Trophoblast cell (in vitro differentiated cells and primary cell): ENCODE measurements at regions not wholly inside any gene's neighbourhood (a gene's known extent, or its start where the extent isn't known, plus 50 kb on each side); places are given as distances from the start of the nearest gene placed in this dataset.

Experiments used
- DNase-seq, 2 donors: peaks; one replicate each; pipeline ENCODE4 v3.0.0-alpha.2; 2016
- H2AFZ ChIP-seq: 2 replicates; pipeline ENCODE4 v1.6.1; 2013; ENCODE audit warnings: low read length, moderate library complexity, mild to moderate bottlenecking; ENCODE audit not compliant: insufficient read depth, poor library complexity
- H2AK5ac ChIP-seq: 2 replicates; pipeline ENCODE4 v1.6.1; 2013; ENCODE audit warnings: mild to moderate bottlenecking, low read length
- H2BK120ac ChIP-seq: 2 replicates; pipeline ENCODE4 v1.6.1; 2013; ENCODE audit warnings: low read length, mild to moderate bottlenecking, moderate library complexity; ENCODE audit not compliant: insufficient read depth, poor library complexity
- H2BK12ac ChIP-seq: 2 replicates; pipeline ENCODE4 v1.6.1; 2013; ENCODE audit warnings: mild to moderate bottlenecking, low read length, moderate library complexity
- H2BK5ac ChIP-seq: 2 replicates; pipeline ENCODE4 v1.6.1; 2013; ENCODE audit warnings: low read length, low read depth, moderate library complexity, mild to moderate bottlenecking; ENCODE audit not compliant: poor library complexity
- H3K14ac ChIP-seq: 2 replicates; pipeline ENCODE4 v1.6.1; 2013; ENCODE audit warnings: mild to moderate bottlenecking, low read length
- H3K18ac ChIP-seq: 2 replicates; pipeline ENCODE4 v1.6.1; 2013; ENCODE audit warnings: mild to moderate bottlenecking, low read length
- H3K23ac ChIP-seq: 2 replicates; pipeline ENCODE4 v1.6.1; 2013; ENCODE audit warnings: low read length
- H3K27ac ChIP-seq: 2 replicates; pipeline ENCODE4 v1.5.1; 2013; ENCODE audit warnings: low read depth, mild to moderate bottlenecking, inconsistent platforms, low read length, moderate library complexity
- H3K27me3 ChIP-seq: 2 replicates; pipeline ENCODE4 v1.6.1; 2013; ENCODE audit warnings: inconsistent platforms, mild to moderate bottlenecking, low read length, moderate library complexity; ENCODE audit not compliant: insufficient read depth
- H3K36me3 ChIP-seq, 2 experiments: 1 replicate in 1 of 2; 2 replicates in 1 of 2; pipeline ENCODE4 v1.6.1; 2013; ENCODE audit warnings: low read length in 2 of 2, mild to moderate bottlenecking in 2 of 2, moderate library complexity in 1 of 2; ENCODE audit not compliant: insufficient read depth in 2 of 2, control insufficient read depth in 1 of 2
- H3K4ac ChIP-seq: 2 replicates; pipeline ENCODE4 v1.6.1; 2013; ENCODE audit warnings: low read depth, mild to moderate bottlenecking, low read length, moderate library complexity
- H3K4me1 ChIP-seq, 2 experiments: 1 replicate in 1 of 2; 2 replicates in 1 of 2; pipeline ENCODE4 v1.6.1; 2013; ENCODE audit warnings: low read length in 2 of 2, mild to moderate bottlenecking in 2 of 2, moderate library complexity in 1 of 2; ENCODE audit not compliant: insufficient read depth in 2 of 2, control insufficient read depth in 1 of 2
- H3K4me2 ChIP-seq: 2 replicates; pipeline ENCODE4 v1.6.1; 2013; ENCODE audit warnings: inconsistent platforms, mild to moderate bottlenecking, low read length, moderate library complexity
- H3K4me3 ChIP-seq: 2 replicates; pipeline ENCODE4 v1.5.1; 2013; ENCODE audit warnings: mild to moderate bottlenecking, low read depth, low read length, inconsistent platforms
- H3K79me1 ChIP-seq: one replicate; pipeline ENCODE4 v1.6.1; 2013; ENCODE audit warnings: low read length
- H3K79me2 ChIP-seq: 2 replicates; pipeline ENCODE4 v1.6.1; 2013; ENCODE audit warnings: low read length, mild to moderate bottlenecking; ENCODE audit not compliant: control insufficient read depth, insufficient read depth, poor library complexity
- H3K9ac ChIP-seq: 2 replicates; pipeline ENCODE4 v1.6.1; 2013; ENCODE audit warnings: mild to moderate bottlenecking, low read length
- H3K9me3 ChIP-seq: 2 replicates; pipeline ENCODE4 v1.6.1; 2013; ENCODE audit warnings: low read depth, mild to moderate bottlenecking, control low read depth, inconsistent platforms, low read length; ENCODE audit not compliant: insufficient read depth
- H4K12ac ChIP-seq: 2 replicates; pipeline ENCODE4 v1.6.1; 2013; ENCODE audit warnings: low read depth, mild to moderate bottlenecking, low read length, moderate library complexity
- H4K8ac ChIP-seq: 2 replicates; pipeline ENCODE4 v1.6.1; 2013; ENCODE audit warnings: low read depth, mild to moderate bottlenecking, low read length, moderate library complexity
- H4K91ac ChIP-seq: one replicate; pipeline ENCODE4 v1.6.1; 2013; ENCODE audit warnings: low read depth, mild to moderate bottlenecking, low read length, moderate library complexity
- WGBS: extraction: QIAGEN DNeasy Blood & Tissue Kit; methylation state at CpG from one replicate; pipeline ENCODE4 v1.1.7; 2013; ENCODE audit warnings: missing lambda C conversion rate; ENCODE audit not compliant: insufficient read length, insufficient coverage; ENCODE audit errors: extremely low coverage; 5-methylcytosine and 5-hydroxymethylcytosine counted together

DNA sequence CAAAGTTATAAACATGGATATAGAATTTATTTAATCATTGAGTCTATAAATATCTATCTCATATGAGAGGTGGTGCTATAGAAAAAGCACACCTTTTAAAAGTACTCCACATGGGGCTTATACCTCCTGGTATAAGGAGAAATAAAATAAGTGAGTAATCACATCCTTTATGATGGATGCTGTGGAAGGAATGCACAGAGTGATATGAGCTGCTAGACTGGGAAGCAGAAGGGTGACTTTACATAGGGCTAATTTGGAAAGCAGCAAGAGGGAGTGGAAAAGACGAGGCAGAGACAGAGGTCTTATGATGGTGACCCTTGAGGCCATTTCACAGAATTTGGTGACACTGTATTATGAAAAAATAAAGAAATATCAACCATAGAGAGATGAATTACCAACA lies 59.4 kb upstream of the AHR start:
- no peak overlapping the region for H2BK12ac ChIP-seq

DNA sequence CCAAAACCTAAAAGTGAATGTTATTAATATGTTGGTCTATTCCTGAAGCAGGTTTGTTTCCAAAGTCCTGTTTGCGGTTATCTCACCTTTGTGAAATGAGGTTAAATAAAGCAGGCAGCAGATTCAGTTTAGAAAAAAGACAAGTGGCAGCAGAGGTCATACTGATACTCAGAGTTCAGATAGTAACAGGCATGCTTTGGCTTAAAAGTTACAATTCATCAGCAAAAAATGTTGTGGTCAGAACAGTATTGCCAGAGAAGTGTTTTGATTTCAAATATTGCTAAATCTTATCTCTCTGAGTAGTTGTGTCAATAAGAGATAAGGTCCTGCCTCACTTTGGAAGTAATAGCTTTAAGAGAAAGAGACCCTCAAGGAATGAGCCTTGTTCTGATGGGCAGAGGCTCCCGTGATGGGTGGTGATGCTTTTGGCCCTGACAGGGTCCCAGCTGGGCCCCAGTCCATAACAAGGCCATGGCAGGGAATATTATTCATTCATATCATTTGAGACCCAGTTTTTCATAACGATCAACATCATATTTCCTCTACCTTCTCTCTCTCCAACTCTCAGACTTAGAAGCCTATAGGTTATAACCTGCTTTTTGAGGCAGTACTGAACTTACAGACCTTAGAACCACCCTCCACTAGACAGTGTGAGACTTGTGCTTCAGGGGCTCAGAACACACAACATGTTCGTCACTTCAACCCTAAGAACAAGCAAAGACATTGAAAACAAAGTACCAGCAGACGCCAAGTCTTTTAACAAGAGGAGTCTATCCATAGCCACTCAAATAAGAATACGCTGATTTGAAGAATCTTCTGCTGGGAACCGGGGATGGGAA lies 58.5 kb upstream of the AHR start:
- DNase-seq = peak; percentile 8 to 50
- no peaks in the 10 kb centered on the region for H3K4me1 ChIP-seq
- H2BK120ac ChIP-seq = no peak overlapping the region
- H3K27ac ChIP-seq = no peak overlapping the region
- H3K27me3 ChIP-seq = no peaks in the 10 kb centered on the region
- no peak overlapping the region for H3K9ac ChIP-seq
- no peaks in the 10 kb centered on the region for H3K9me3 ChIP-seq
- H3K4ac ChIP-seq = no peak overlapping the region
- H3K14ac ChIP-seq = no peak overlapping the region
- no peak overlapping the region for H2AFZ ChIP-seq
- no peak overlapping the region for H4K8ac ChIP-seq
- H2BK12ac ChIP-seq = no peak overlapping the region
- H3K36me3 ChIP-seq = no peaks in the 10 kb centered on the region
- no peak overlapping the region for H3K18ac ChIP-seq
- H3K79me2 ChIP-seq = no peaks in the 10 kb centered on the region
- H2BK5ac ChIP-seq = no peak overlapping the region
- no peak overlapping the region for H4K12ac ChIP-seq
- H3K4me3 ChIP-seq = no peak overlapping the region
- no peak overlapping the region for H2AK5ac ChIP-seq
- H4K91ac ChIP-seq = no peak overlapping the region
- H3K79me1 ChIP-seq = peaks cover 2% of the 10 kb centered on the region
- no peak overlapping the region for H3K4me2 ChIP-seq
- WGBS = no CpG with 5 or more reads among the region's 7 CpGs
- no peak overlapping the region for H3K23ac ChIP-seq

More for the DNA sequence above, 59.4 kb upstream of the AHR start:
- H4K12ac ChIP-seq = no peak overlapping the region
- H4K91ac ChIP-seq = no peak overlapping the region
- H4K8ac ChIP-seq = no peak overlapping the region
- H3K79me1 ChIP-seq = peaks cover 2% of the 10 kb centered on the region
- no peak overlapping the region for H3K14ac ChIP-seq
- no peak overlapping the region for H3K18ac ChIP-seq
- H2BK5ac ChIP-seq = no peak overlapping the region
- no peak overlapping the region for H3K4me3 ChIP-seq
- no peaks in the 10 kb centered on the region for H3K9me3 ChIP-seq
- H2AFZ ChIP-seq = no peak overlapping the region
- no peak for DNase-seq
- H3K9ac ChIP-seq = no peak overlapping the region
- no peaks in the 10 kb centered on the region for H3K79me2 ChIP-seq
- H3K4me1 ChIP-seq = peaks cover 0 to 1% of the 10 kb centered on the region in 2 experiments
- H3K4me2 ChIP-seq = no peak overlapping the region
- WGBS = no CpG with 5 or more reads among the region's 1 CpG
- H3K23ac ChIP-seq = no peak overlapping the region
- H2BK120ac ChIP-seq = no peak overlapping the region
- no peak overlapping the region for H2AK5ac ChIP-seq
- no peaks in the 10 kb centered on the region for H3K36me3 ChIP-seq
- H3K27me3 ChIP-seq = no peaks in the 10 kb centered on the region
- H3K4ac ChIP-seq = no peak overlapping the region
- no peak overlapping the region for H3K27ac ChIP-seq

DNA sequence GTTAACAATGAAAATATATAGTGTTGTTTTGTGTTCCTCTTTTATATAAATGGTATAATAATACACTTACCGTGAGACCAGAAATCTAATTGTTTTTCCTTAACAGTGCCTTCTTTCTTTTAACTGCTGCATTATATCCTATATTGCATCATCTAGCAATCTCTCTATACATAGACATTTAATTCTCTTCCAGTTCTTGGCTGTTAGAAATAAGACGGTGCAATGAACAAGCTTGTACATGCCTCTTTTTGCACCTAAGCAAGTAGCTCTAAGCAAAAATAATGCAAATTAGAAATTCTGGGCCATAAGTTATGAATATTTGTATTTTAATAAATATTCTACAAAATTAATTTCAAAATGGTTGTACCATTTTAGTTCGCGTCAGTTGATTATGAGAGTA lies 55.9 kb upstream of the AHR start:
- H2BK12ac ChIP-seq = no peak overlapping the region
- H3K4ac ChIP-seq = no peak overlapping the region
- no peak overlapping the region for H2AFZ ChIP-seq
- H3K36me3 ChIP-seq = no peaks in the 10 kb centered on the region
- no peak overlapping the region for H3K9ac ChIP-seq
- no peak overlapping the region for H4K12ac ChIP-seq
- H3K79me2 ChIP-seq = no peaks in the 10 kb centered on the region
- no peak overlapping the region for H3K27ac ChIP-seq
- DNase-seq = no peak
- no peak overlapping the region for H3K14ac ChIP-seq
- H3K4me2 ChIP-seq = no peak overlapping the region
- H3K4me3 ChIP-seq = no peak overlapping the region
- no peaks in the 10 kb centered on the region for H3K9me3 ChIP-seq
- H3K18ac ChIP-seq = no peak overlapping the region
- no peak overlapping the region for H2BK5ac ChIP-seq
- H3K79me1 ChIP-seq = peaks cover 2% of the 10 kb centered on the region
- H4K8ac ChIP-seq = no peak overlapping the region
- H2BK120ac ChIP-seq = no peak overlapping the region
- H3K4me1 ChIP-seq = no peaks in the 10 kb centered on the region
- no peaks in the 10 kb centered on the region for H3K27me3 ChIP-seq
- no CpG with 5 or more reads among the region's 4 CpGs for WGBS
- H2AK5ac ChIP-seq = no peak overlapping the region
- no peak overlapping the region for H3K23ac ChIP-seq
- no peak overlapping the region for H4K91ac ChIP-seq

GRCh38 chr7:17244786-17245185 lies 53.7 kb upstream of the AHR start:
- WGBS = no CpG with 5 or more reads among the region's 2 CpGs

More at GRCh38 chr7:17244786-17245185, 53.7 kb upstream of the AHR start:
- H2BK120ac ChIP-seq = no peak overlapping the region
- H2AFZ ChIP-seq = no peak overlapping the region
- H2BK5ac ChIP-seq = no peak overlapping the region
- no peak overlapping the region for H4K91ac ChIP-seq
- no peak overlapping the region for H3K27ac ChIP-seq
- DNase-seq = no peak
- no peak overlapping the region for H3K14ac ChIP-seq
- H3K9ac ChIP-seq = no peak overlapping the region
- no peak overlapping the region for H4K8ac ChIP-seq
- H3K4me3 ChIP-seq = no peak overlapping the region
- H3K18ac ChIP-seq = no peak overlapping the region
- H3K4me1 ChIP-seq = no peaks in the 10 kb centered on the region
- no peaks in the 10 kb centered on the region for H3K36me3 ChIP-seq
- no peaks in the 10 kb centered on the region for H3K9me3 ChIP-seq
- H2BK12ac ChIP-seq = no peak overlapping the region
- no peak overlapping the region for H4K12ac ChIP-seq
- no peaks in the 10 kb centered on the region for H3K79me2 ChIP-seq
- H3K4me2 ChIP-seq = no peak overlapping the region
- no peak overlapping the region for H3K4ac ChIP-seq
- peaks cover 2% of the 10 kb centered on the region for H3K79me1 ChIP-seq
- H3K27me3 ChIP-seq = no peaks in the 10 kb centered on the region
- no peak overlapping the region for H3K23ac ChIP-seq
- H2AK5ac ChIP-seq = no peak overlapping the region
